CD4-positive, alpha-beta memory T cell (primary cell): ENCODE measurements at regions not wholly inside any gene's neighbourhood (a gene's known extent, or its start where the extent isn't known, plus 50 kb on each side); places are given as distances from the start of the nearest gene placed in this dataset.

Experiments used
- CTCF ChIA-PET: fragments of 350-600 bp; sonication (Branson Sonifier 250); formaldehyde crosslinking; loops from one replicate; lab custom pipeline; 2021; ENCODE audit warnings: inconsistent platforms; ENCODE audit not compliant: partially characterized antibody; lab: Charles Lee
- POLR2A ChIA-PET: fragments of 350-600 bp; sonication (Branson Sonifier 250); formaldehyde crosslinking; loops from one replicate; lab custom pipeline; 2021; ENCODE audit not compliant: partially characterized antibody; lab: Charles Lee
- DNase-seq, 5 donors: peaks; one replicate each; pipeline versions ENCODE4 v3.0.0 to v3.0.0-alpha.2; 2020 to 2022; ENCODE audit warnings: mixed read lengths in 1 of 5
- H3K27ac ChIP-seq: one replicate; pipeline ENCODE4 v1.7.0; 2013; ENCODE audit warnings: low read depth, low read length
- H3K27me3 ChIP-seq: 2 replicates; pipeline ENCODE4 v1.7.0; 2013; ENCODE audit warnings: mild to moderate bottlenecking, low read length, moderate library complexity; ENCODE audit not compliant: insufficient read depth
- H3K36me3 ChIP-seq: 2 replicates; pipeline ENCODE4 v1.7.0; 2013; ENCODE audit warnings: mild to moderate bottlenecking, low read length, moderate library complexity; ENCODE audit not compliant: insufficient read depth
- H3K4me1 ChIP-seq: 2 replicates; pipeline ENCODE4 v1.7.0; 2013; ENCODE audit warnings: mild to moderate bottlenecking, low read length, moderate library complexity; ENCODE audit not compliant: insufficient read depth
- H3K4me3 ChIP-seq, 2 donors: one replicate each; pipeline ENCODE4 v1.7.0; 2013; ENCODE audit warnings: low read length in 2 of 2, mild to moderate bottlenecking in 1 of 2
- H3K9me3 ChIP-seq, 2 donors: one replicate each; pipeline ENCODE4 v1.7.0; 2013; ENCODE audit warnings: low read length in 2 of 2, control low read depth in 1 of 2; ENCODE audit not compliant: control insufficient read depth in 1 of 2
- H3K27ac Mint-ChIP-seq, 7 donors: one replicate each; pipeline ENCODE4 v1.8.0; 2020 to 2021; ENCODE audit warnings: mixed read lengths in 7 of 7, mild to moderate bottlenecking in 6 of 7, inconsistent platforms in 3 of 7, moderate library complexity in 3 of 7
- H3K27me3 Mint-ChIP-seq, 2 donors: one replicate each; pipeline ENCODE4 v1.8.0; 2020 to 2021; ENCODE audit warnings: mixed read lengths in 2 of 2
- H3K36me3 Mint-ChIP-seq, 2 donors: one replicate each; pipeline ENCODE4 v1.8.0; 2020 to 2021; ENCODE audit warnings: mixed read lengths in 2 of 2, inconsistent platforms in 1 of 2, mild to moderate bottlenecking in 1 of 2
- H3K4me1 Mint-ChIP-seq, 4 donors: one replicate each; pipeline ENCODE4 v1.8.0; 2020 to 2021; ENCODE audit warnings: mixed read lengths in 4 of 4, mild to moderate bottlenecking in 1 of 4
- H3K4me3 Mint-ChIP-seq, 8 donors: one replicate each; pipeline ENCODE4 v1.8.0; 2020 to 2021; ENCODE audit warnings: mixed read lengths in 8 of 8, mild to moderate bottlenecking in 7 of 8, moderate library complexity in 6 of 8, inconsistent platforms in 3 of 8
- H3K9me3 Mint-ChIP-seq, 8 donors: one replicate each; pipeline ENCODE4 v1.8.0; 2020 to 2021; ENCODE audit warnings: mixed read lengths in 8 of 8, mild to moderate bottlenecking in 5 of 8, inconsistent platforms in 3 of 8, moderate library complexity in 1 of 8
- intact Hi-C: fragments of 100-400 bp; cut with micrococcal nuclease; formaldehyde crosslinking; loops from one replicate; pipeline ENCODE4 v1.15.1; 2023

GRCh38 chr4:126611900-126612299 lies 1020.9 kb upstream of the INTU start:
- Mint-ChIP-seq H3K27ac (no peak overlapping the region), H3K4me1 (no peaks in the 10 kb centered on the region), H3K4me3 (no peak overlapping the region), H3K9me3 (peaks cover 0 to 14% (median 5%) of the 10 kb centered on the region in 8 donors), H3K27me3 (no peaks in the 10 kb centered on the region), H3K36me3 (no peaks in the 10 kb centered on the region)
- Histone ChIP-seq H3K9me3 (no peaks in the 10 kb centered on the region), H3K4me3 (no peak overlapping the region), H3K27ac (no peak overlapping the region), H3K36me3 (no peaks in the 10 kb centered on the region), H3K4me1 (no peaks in the 10 kb centered on the region), H3K27me3 (no peaks in the 10 kb centered on the region)
- ChIA-PET POLR2A (no interaction called here), CTCF (no interaction called here)
- intact Hi-C loops = no loop called here
- no peak for DNase-seq

GRCh38 chr4:126614356-126614855 lies 1018.4 kb upstream of the INTU start:
- Histone ChIP-seq H3K36me3 (no peaks in the 10 kb centered on the region), H3K27me3 (no peaks in the 10 kb centered on the region), H3K9me3 (no peaks in the 10 kb centered on the region), H3K4me1 (no peaks in the 10 kb centered on the region), H3K27ac (no peak overlapping the region), H3K4me3 (no peak overlapping the region)
- Mint-ChIP-seq H3K4me3 (no peak overlapping the region), H3K9me3 (peaks cover 0 to 21% (median 9%) of the 10 kb centered on the region in 8 donors), H3K27me3 (no peaks in the 10 kb centered on the region), H3K36me3 (no peaks in the 10 kb centered on the region), H3K4me1 (no peaks in the 10 kb centered on the region), H3K27ac (no peak overlapping the region)
- intact Hi-C loops = no loop called here
- CTCF ChIA-PET = no interaction called here
- no peak for DNase-seq
- POLR2A ChIA-PET = no interaction called here

DNA sequence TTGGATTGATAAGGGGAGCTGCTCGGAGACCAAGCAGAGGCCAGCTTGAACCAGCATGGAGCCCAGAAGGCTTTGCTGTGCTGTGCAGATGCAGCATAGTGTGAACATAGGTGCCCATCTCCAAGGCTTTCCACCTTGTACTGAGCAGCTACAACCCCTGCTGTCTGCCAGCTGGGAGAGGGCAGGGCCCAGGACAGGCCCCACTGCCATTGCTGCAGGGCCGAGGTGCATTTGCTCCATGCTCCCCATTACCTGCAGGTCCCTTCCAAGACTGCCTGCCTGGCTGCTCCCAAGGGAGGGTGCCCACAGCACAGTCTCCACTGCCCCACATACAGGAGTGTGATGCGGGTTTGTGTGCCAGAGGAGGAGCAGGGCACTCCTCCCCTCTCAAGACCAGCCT lies 1016.0 kb upstream of the INTU start:
- Mint-ChIP-seq H3K36me3 (no peaks in the 10 kb centered on the region), H3K27ac (no peak overlapping the region), H3K4me3 (no peak overlapping the region), H3K9me3 (peaks cover 0 to 27% (median 12%) of the 10 kb centered on the region in 8 donors), H3K27me3 (no peaks in the 10 kb centered on the region), H3K4me1 (no peaks in the 10 kb centered on the region)
- Histone ChIP-seq H3K4me1 (no peaks in the 10 kb centered on the region), H3K4me3 (no peak overlapping the region), H3K27ac (no peak overlapping the region), H3K9me3 (no peaks in the 10 kb centered on the region), H3K36me3 (no peaks in the 10 kb centered on the region), H3K27me3 (no peaks in the 10 kb centered on the region)
- no peak for DNase-seq
- CTCF ChIA-PET = no interaction called here
- intact Hi-C loops = no loop called here
- POLR2A ChIA-PET = no interaction called here

DNA sequence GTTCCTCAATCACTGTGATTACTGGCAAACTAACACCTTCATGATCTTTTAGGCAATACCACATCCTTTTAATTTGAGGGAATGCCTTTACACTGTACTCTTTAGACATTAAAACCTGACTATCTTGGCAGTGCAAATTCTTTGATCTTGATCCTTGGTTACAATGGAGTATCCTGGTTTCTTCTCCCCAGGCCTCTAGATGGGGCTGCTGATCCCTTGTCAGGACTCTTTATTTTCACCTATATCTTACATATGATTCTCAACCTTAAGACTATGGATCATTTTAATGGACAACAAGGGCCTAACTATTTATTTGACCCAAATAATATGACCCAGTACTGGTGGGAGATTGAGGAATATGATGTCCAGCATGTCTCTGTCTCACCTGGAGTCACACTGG lies 1005.5 kb upstream of the INTU start:
- Mint-ChIP-seq H3K27ac (no peak overlapping the region), H3K4me3 (no peak overlapping the region), H3K36me3 (no peaks in the 10 kb centered on the region), H3K27me3 (no peaks in the 10 kb centered on the region), H3K4me1 (no peaks in the 10 kb centered on the region), H3K9me3 (peaks cover 0 to 11% (median 3%) of the 10 kb centered on the region in 8 donors)
- Histone ChIP-seq H3K4me3 (no peak overlapping the region), H3K9me3 (no peaks in the 10 kb centered on the region), H3K27me3 (no peaks in the 10 kb centered on the region), H3K4me1 (no peaks in the 10 kb centered on the region), H3K36me3 (no peaks in the 10 kb centered on the region), H3K27ac (no peak overlapping the region)
- CTCF ChIA-PET = no interaction called here
- intact Hi-C loops = no loop called here
- DNase-seq = no peak
- POLR2A ChIA-PET = no interaction called here

DNA sequence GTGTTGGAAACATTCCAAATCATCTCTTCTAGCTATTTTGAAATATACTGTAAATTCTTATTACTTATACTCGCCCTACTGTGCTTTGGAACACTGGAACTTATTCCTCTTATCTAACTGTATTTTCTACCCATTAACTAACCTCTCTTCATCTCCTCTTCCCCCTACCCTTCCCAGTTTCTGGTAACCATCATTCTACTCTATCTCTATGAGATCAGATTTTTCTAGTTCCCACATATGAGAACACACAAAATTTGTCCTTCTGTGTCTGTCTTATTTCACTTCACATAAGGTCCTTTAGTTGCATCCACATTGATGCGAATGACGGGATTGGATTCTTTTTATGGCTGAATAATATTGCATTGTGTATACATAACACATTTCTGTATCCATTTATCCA lies 1003.8 kb upstream of the INTU start:
- no peaks in the 10 kb centered on the region for H3K9me3 ChIP-seq
- H3K36me3 ChIP-seq = no peaks in the 10 kb centered on the region
- no peak overlapping the region for H3K27ac ChIP-seq
- Mint-ChIP-seq H3K27ac (no peak overlapping the region), H3K36me3 (no peaks in the 10 kb centered on the region), H3K4me1 (no peaks in the 10 kb centered on the region), H3K9me3 (peaks cover 0 to 8% (median 3%) of the 10 kb centered on the region in 8 donors), H3K4me3 (no peak overlapping the region), H3K27me3 (no peaks in the 10 kb centered on the region)
- H3K4me1 ChIP-seq = no peaks in the 10 kb centered on the region
- ChIA-PET CTCF (no interaction called here), POLR2A (no interaction called here)
- no peak overlapping the region for H3K4me3 ChIP-seq
- DNase-seq = no peak
- intact Hi-C loops = no loop called here
- H3K27me3 ChIP-seq = no peaks in the 10 kb centered on the region

- no peaks in the 10 kb centered on the region for H3K4me1 Mint-ChIP-seq
- no peak overlapping the region for H3K4me3 ChIP-seq
- no peaks in the 10 kb centered on the region for H3K36me3 Mint-ChIP-seq
- H3K27me3 ChIP-seq = no peaks in the 10 kb centered on the region
- H3K27ac Mint-ChIP-seq = no peak overlapping the region
- intact Hi-C loops = no loop called here
- no peaks in the 10 kb centered on the region for H3K27me3 Mint-ChIP-seq
- peaks cover 0 to 8% (median 4%) of the 10 kb centered on the region in 8 donors for H3K9me3 Mint-ChIP-seq
- no peak overlapping the region for H3K4me3 Mint-ChIP-seq
- no peaks in the 10 kb centered on the region for H3K9me3 ChIP-seq
- ChIA-PET CTCF (no interaction called here), POLR2A (no interaction called here)
- H3K4me1 ChIP-seq = no peaks in the 10 kb centered on the region
- no peak for DNase-seq
- no peak overlapping the region for H3K27ac ChIP-seq
- no peaks in the 10 kb centered on the region for H3K36me3 ChIP-seq
Measured at GRCh38 chr4:126630230-126630629, 1002.5 kb upstream of the INTU start.

DNA sequence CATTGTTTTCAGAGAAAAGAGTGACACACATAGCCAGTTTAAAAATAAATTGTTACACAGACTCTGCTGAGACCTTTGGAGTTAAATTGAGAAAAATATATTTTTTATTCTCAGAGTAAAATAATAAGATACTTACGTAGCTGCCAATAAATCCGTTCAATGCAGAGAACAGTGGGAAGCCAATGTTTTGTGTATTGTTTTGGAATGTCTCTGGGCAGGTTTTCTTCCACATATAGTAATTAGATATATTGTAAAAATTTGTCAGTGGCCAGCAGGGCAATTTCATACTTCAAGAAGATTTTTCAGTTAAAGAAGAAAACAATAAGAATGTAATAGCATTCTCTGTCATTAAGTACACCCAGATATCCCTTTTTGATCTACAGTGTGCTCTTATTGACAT lies 999.5 kb upstream of the INTU start:
- Mint-ChIP-seq H3K27me3 (no peaks in the 10 kb centered on the region), H3K27ac (no peak overlapping the region), H3K36me3 (no peaks in the 10 kb centered on the region), H3K4me1 (no peaks in the 10 kb centered on the region), H3K4me3 (no peak overlapping the region), H3K9me3 (peaks cover 0 to 6% (median 3%) of the 10 kb centered on the region in 8 donors)
- Histone ChIP-seq H3K36me3 (no peaks in the 10 kb centered on the region), H3K27ac (no peak overlapping the region), H3K27me3 (no peaks in the 10 kb centered on the region), H3K4me1 (no peaks in the 10 kb centered on the region), H3K9me3 (no peaks in the 10 kb centered on the region), H3K4me3 (no peak overlapping the region)
- DNase-seq = no peak
- ChIA-PET POLR2A (no interaction called here), CTCF (no interaction called here)
- intact Hi-C loops = no loop called here

- no peaks in the 10 kb centered on the region for H3K27me3 ChIP-seq
- no peaks in the 10 kb centered on the region for H3K36me3 ChIP-seq
- H3K4me1 ChIP-seq = no peaks in the 10 kb centered on the region
- no peak for DNase-seq
- peaks cover 0 to 15% (median 8%) of the 10 kb centered on the region in 8 donors for H3K9me3 Mint-ChIP-seq
- no peak overlapping the region for H3K27ac Mint-ChIP-seq
- H3K27me3 Mint-ChIP-seq = no peaks in the 10 kb centered on the region
- no peak overlapping the region for H3K4me3 Mint-ChIP-seq
- intact Hi-C loops = no loop called here
- H3K4me1 Mint-ChIP-seq = no peaks in the 10 kb centered on the region
- CTCF ChIA-PET = no interaction called here
- H3K4me3 ChIP-seq = no peak overlapping the region
- POLR2A ChIA-PET = no interaction called here
- no peaks in the 10 kb centered on the region for H3K36me3 Mint-ChIP-seq
- no peak overlapping the region for H3K27ac ChIP-seq
- H3K9me3 ChIP-seq = no peaks in the 10 kb centered on the region
Measured at GRCh38 chr4:126637706-126638105, 995.1 kb upstream of the INTU start.
